B cell (primary cell): ENCODE measurements at regions not wholly inside any gene's neighbourhood (a gene's known extent, or its start where the extent isn't known, plus 50 kb on each side); places are given as distances from the start of the nearest gene placed in this dataset.

Experiments
- ATAC-seq: fragments of 200-7000 bp; cut with Tn5 transposase; one replicate; pipeline ENCODE4 v1.10.0; 2021; ENCODE audit warnings: low read depth, mild to moderate bottlenecking, moderate number of reproducible peaks, moderate library complexity
- CTCF ChIA-PET: fragments of 350-600 bp; sonication (Branson Sonifier 250); formaldehyde crosslinking; loops from one replicate; lab custom pipeline; 2021; ENCODE audit warnings: antibody characterized with exemption, inconsistent platforms; lab: Charles Lee
- POLR2A ChIA-PET: fragments of 350-600 bp; sonication (Branson Sonifier 250); formaldehyde crosslinking; loops from one replicate; lab custom pipeline; 2021; ENCODE audit warnings: antibody characterized with exemption; lab: Charles Lee
- DNase-seq: peaks from one replicate; pipeline ENCODE4 v3.0.0; 2013
- H2AFZ ChIP-seq: 2 replicates; pipeline ENCODE4 v1.6.1; 2012; ENCODE audit warnings: mild to moderate bottlenecking, low read depth, low read length; ENCODE audit not compliant: insufficient read depth, poor library complexity, severe bottlenecking
- H3K27ac ChIP-seq, 2 donors: 1 replicate in 1 of 2; 2 replicates in 1 of 2; pipeline ENCODE4 v1.5.1; 2012 to 2013; ENCODE audit warnings: low read length in 2 of 2, mild to moderate bottlenecking in 2 of 2, moderate library complexity in 1 of 2
- H3K27me3 ChIP-seq, 4 experiments: fragments of 200-600 bp in 1 of 4; sonication (generic) in 1 of 4; replicated peaks in 1 of 4; 1 replicate in 2 of 4; 2 replicates in 2 of 4; pipeline versions ENCODE4 v1.6.1 to v1.7.0; 2013 to 2016; ENCODE audit warnings: low read length in 3 of 4, mild to moderate bottlenecking in 2 of 4, mixed read lengths in 1 of 4, moderate library complexity in 1 of 4; ENCODE audit not compliant: insufficient read depth in 4 of 4, control insufficient read depth in 3 of 4; ENCODE audit errors: control extremely low read depth in 1 of 4
- H3K36me3 ChIP-seq, 2 experiments: replicated peaks in 1 of 2; 1 replicate in 1 of 2; 2 replicates in 1 of 2; pipeline versions ENCODE4 v1.6.1 to v1.7.1; 2013; ENCODE audit warnings: low read length in 1 of 2; ENCODE audit not compliant: insufficient read depth in 2 of 2, control insufficient read depth in 1 of 2; ENCODE audit errors: control extremely low read depth in 1 of 2, extremely low read depth in 1 of 2
- H3K4me1 ChIP-seq, 2 donors: fragments of 200-600 bp in 1 of 2; sonication (generic) in 1 of 2; 1 replicate in 1 of 2; 2 replicates in 1 of 2; pipeline versions ENCODE4 v1.5.1 to v1.6.1; 2013 to 2017; ENCODE audit warnings: low read length in 2 of 2; ENCODE audit not compliant: control insufficient read depth in 2 of 2, insufficient read depth in 2 of 2
- H3K4me2 ChIP-seq: replicated peaks from 2 replicates; pipeline ENCODE3; 2012; ENCODE audit warnings: mild to moderate bottlenecking, low read depth, low read length; ENCODE audit not compliant: poor library complexity, severe bottlenecking
- H3K4me3 ChIP-seq, 5 experiments: fragments of 200-600 bp in 1 of 5; sonication (generic) in 1 of 5; 1 replicate in 3 of 5; 2 replicates in 2 of 5; pipeline versions ENCODE4 v1.5.1 to v1.7.0; 2011 to 2016; ENCODE audit warnings: low read length in 4 of 5, mild to moderate bottlenecking in 4 of 5, low read depth in 2 of 5, control low read depth in 1 of 5, moderate library complexity in 1 of 5; ENCODE audit not compliant: insufficient read depth in 1 of 5; ENCODE audit errors: control extremely low read depth in 1 of 5, extremely low read depth in 1 of 5
- H3K79me2 ChIP-seq: fragments of 200-600 bp; sonication (generic); one replicate; pipeline ENCODE4 v1.6.0; 2016; ENCODE audit warnings: low read length; ENCODE audit not compliant: control insufficient read depth, insufficient read depth
- H3K9ac ChIP-seq: fragments of 200-600 bp; sonication (generic); 2 replicates; pipeline ENCODE4 v1.6.1; 2017; ENCODE audit warnings: mild to moderate bottlenecking, low read length, moderate library complexity
- H3K9me3 ChIP-seq, 3 donors: one replicate each; pipeline versions ENCODE4 v1.6.1 to v1.7.1; 2013; ENCODE audit warnings: low read length in 2 of 3; ENCODE audit not compliant: control insufficient read depth in 2 of 3, insufficient read depth in 1 of 3; ENCODE audit errors: control extremely low read depth in 1 of 3
- H4K20me1 ChIP-seq: 2 replicates; pipeline ENCODE4 v1.6.0; 2012; ENCODE audit warnings: mild to moderate bottlenecking, low read length; ENCODE audit not compliant: insufficient read depth, control insufficient read depth, poor library complexity, severe bottlenecking
- H3K27ac Mint-ChIP-seq: one replicate; pipeline ENCODE4 v1.8.0; 2021; ENCODE audit warnings: mixed read lengths
- H3K27me3 Mint-ChIP-seq: one replicate; pipeline ENCODE4 v1.8.0; 2021; ENCODE audit warnings: mixed read lengths
- H3K4me1 Mint-ChIP-seq: one replicate; pipeline ENCODE4 v1.8.0; 2021; ENCODE audit warnings: mixed read lengths
- H3K4me3 Mint-ChIP-seq: one replicate; pipeline ENCODE4 v1.8.0; 2021; ENCODE audit warnings: mixed read lengths
- H3K9me3 Mint-ChIP-seq: one replicate; pipeline ENCODE4 v1.8.0; 2022; ENCODE audit warnings: mixed read lengths; ENCODE audit not compliant: insufficient read depth
- EZH2 ChIP-seq: IDR thresholded peaks from 2 replicates; pipeline ENCODE4 v1.6.1; 2012; ENCODE audit warnings: borderline replicate concordance, low read depth, mild to moderate bottlenecking, moderate library complexity, low read length; ENCODE audit not compliant: insufficient read depth, poor library complexity, severe bottlenecking
- WGBS: methylation state at CpG from one replicate; pipeline ENCODE4 v1.1.5; 2013; ENCODE audit warnings: missing lambda C conversion rate; ENCODE audit not compliant: insufficient coverage; 5-methylcytosine and 5-hydroxymethylcytosine counted together
- intact Hi-C: fragments of 100-400 bp; cut with micrococcal nuclease; formaldehyde crosslinking; loops from one replicate; pipeline ENCODE4 v1.10.0; 2022
- TF ChIP-seq, protein P1 (sequence below): fragments of 200-600 bp; IDR thresholded peaks from one replicate; pipeline ENCODE4 v1.8.0; 2022; ENCODE audit warnings: antibody characterized with exemption, mild to moderate bottlenecking

DNA sequence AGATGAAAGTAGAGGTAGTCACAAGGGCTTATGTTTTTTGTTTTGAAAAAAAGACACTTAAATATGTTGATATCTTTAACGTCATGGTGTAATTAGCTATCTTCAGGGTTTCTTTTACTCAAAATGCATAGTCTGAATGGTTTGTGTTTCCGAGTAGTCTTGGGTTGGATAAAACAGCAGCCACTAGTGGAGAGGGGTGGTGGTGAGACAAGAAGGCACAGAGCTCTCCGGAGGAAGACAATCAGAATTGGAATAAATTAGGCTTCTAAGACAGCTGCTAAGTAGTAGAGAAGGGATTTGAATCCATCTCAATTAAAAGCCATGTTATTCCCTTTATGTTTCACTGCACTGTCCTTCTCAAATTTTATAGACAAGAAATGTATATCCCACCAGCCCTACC, 240.4 kb upstream of the VEGFC start:
- 90% methylated on average over 2 of the region's 3 CpGs for WGBS
- ChIA-PET POLR2A (no interaction called here), CTCF (no interaction called here)
- ATAC-seq = no peak
- Mint-ChIP-seq H3K4me1 (no peaks in the 10 kb centered on the region), H3K27ac (no peak overlapping the region), H3K9me3 (peaks cover 2% of the 10 kb centered on the region), H3K27me3 (no peaks in the 10 kb centered on the region), H3K4me3 (no peak overlapping the region)
- Histone ChIP-seq H3K27ac (no peak overlapping the region), H3K79me2 (no peaks in the 10 kb centered on the region), H3K36me3 (no peaks in the 10 kb centered on the region), H3K4me2 (no peak overlapping the region), H4K20me1 (no peaks in the 10 kb centered on the region), H2AFZ (no peak overlapping the region), H3K4me1 (no peaks in the 10 kb centered on the region), H3K9me3 (no peaks in the 10 kb centered on the region), H3K9ac (no peak overlapping the region), H3K27me3 (no peaks in the 10 kb centered on the region), H3K4me3 (no peak overlapping the region)
- intact Hi-C loops = no loop called here
- TF ChIP-seq EZH2 = no peak
- TF ChIP-seq, protein P1, sequence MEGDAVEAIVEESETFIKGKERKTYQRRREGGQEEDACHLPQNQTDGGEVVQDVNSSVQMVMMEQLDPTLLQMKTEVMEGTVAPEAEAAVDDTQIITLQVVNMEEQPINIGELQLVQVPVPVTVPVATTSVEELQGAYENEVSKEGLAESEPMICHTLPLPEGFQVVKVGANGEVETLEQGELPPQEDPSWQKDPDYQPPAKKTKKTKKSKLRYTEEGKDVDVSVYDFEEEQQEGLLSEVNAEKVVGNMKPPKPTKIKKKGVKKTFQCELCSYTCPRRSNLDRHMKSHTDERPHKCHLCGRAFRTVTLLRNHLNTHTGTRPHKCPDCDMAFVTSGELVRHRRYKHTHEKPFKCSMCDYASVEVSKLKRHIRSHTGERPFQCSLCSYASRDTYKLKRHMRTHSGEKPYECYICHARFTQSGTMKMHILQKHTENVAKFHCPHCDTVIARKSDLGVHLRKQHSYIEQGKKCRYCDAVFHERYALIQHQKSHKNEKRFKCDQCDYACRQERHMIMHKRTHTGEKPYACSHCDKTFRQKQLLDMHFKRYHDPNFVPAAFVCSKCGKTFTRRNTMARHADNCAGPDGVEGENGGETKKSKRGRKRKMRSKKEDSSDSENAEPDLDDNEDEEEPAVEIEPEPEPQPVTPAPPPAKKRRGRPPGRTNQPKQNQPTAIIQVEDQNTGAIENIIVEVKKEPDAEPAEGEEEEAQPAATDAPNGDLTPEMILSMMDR = no peak
- no peak for DNase-seq

DNA sequence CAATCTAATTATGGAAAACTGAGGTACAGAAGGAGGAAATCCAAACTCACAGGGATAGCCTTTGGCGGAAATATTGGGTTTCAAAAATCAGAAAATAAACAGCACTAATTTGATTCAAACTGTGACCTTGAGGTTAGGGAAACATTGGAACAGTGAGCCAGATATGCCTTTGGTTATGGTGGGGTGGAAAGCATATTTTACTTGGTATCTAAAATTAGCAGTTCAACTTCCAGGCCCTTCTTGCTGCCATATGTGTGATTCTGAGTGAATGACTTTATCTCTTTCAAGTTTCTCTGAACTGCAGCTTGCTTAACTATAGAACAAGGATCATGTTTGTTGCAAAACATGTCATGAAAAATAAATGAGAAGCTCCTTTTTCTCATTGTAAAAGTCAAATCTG, 240.9 kb upstream of the VEGFC start:
- Histone ChIP-seq H3K27me3 (no peaks in the 10 kb centered on the region), H3K4me1 (no peaks in the 10 kb centered on the region), H3K9me3 (no peaks in the 10 kb centered on the region), H3K79me2 (no peaks in the 10 kb centered on the region), H3K36me3 (no peaks in the 10 kb centered on the region), H2AFZ (no peak overlapping the region), H4K20me1 (no peaks in the 10 kb centered on the region), H3K4me2 (no peak overlapping the region), H3K27ac (no peak overlapping the region), H3K4me3 (no peak overlapping the region), H3K9ac (no peak overlapping the region)
- intact Hi-C loops = no loop called here
- TF ChIP-seq EZH2 = no peak
- no peak overlapping the region for H3K4me3 Mint-ChIP-seq
- no CpG with 5 or more reads among the region's 1 CpG for WGBS
- no peak overlapping the region for H3K27ac Mint-ChIP-seq
- no peaks in the 10 kb centered on the region for H3K4me1 Mint-ChIP-seq
- POLR2A ChIA-PET = no interaction called here
- peaks cover 2% of the 10 kb centered on the region for H3K9me3 Mint-ChIP-seq
- H3K27me3 Mint-ChIP-seq = no peaks in the 10 kb centered on the region
- ATAC-seq = no peak
- CTCF ChIA-PET = no interaction called here
- no peak for DNase-seq
